Right atrium auricular region (tissue), 2 donors: ENCODE measurements at regions not wholly inside any gene's neighbourhood (a gene's known extent, or its start where the extent isn't known, plus 50 kb on each side); places are given as distances from the start of the nearest gene placed in this dataset.

Experiments
- DNase-seq: peaks from one replicate; pipeline ENCODE4 v3.0.0-alpha.2; 2019; ENCODE audit warnings: low spot score
- H3K27ac ChIP-seq, 2 donors: fragments of 200-600 bp; sonication (generic); 1 replicate in 1 of 2; 2 replicates in 1 of 2; pipeline ENCODE4 v1.5.1; 2016 to 2019
- H3K27me3 ChIP-seq, 2 donors: fragments of 200-600 bp; sonication (generic); one replicate each; pipeline versions ENCODE4 v1.5.1 to v1.6.0; 2017 to 2019
- H3K36me3 ChIP-seq: fragments of 200-600 bp; sonication (generic); one replicate; pipeline ENCODE4 v1.5.1; 2016
- H3K4me1 ChIP-seq, 2 donors: fragments of 200-600 bp; sonication (generic); one replicate each; pipeline versions ENCODE4 v1.5.1 to v1.6.0; 2017 to 2019
- H3K4me3 ChIP-seq, 2 donors: fragments of 200-600 bp; sonication (generic); 1 replicate in 1 of 2; 2 replicates in 1 of 2; pipeline ENCODE4 v1.5.1; 2017 to 2019; ENCODE audit warnings: mild to moderate bottlenecking in 1 of 2, moderate library complexity in 1 of 2
- H3K9me3 ChIP-seq, 2 donors: fragments of 200-600 bp; sonication (generic); one replicate each; pipeline ENCODE4 v1.5.1; 2019
- CTCF ChIP-seq, 2 donors: fragments of 200-600 bp; sonication (generic); IDR thresholded peaks; one replicate each; pipeline ENCODE4 v1.5.1; 2019; ENCODE audit warnings: antibody characterized with exemption in 2 of 2

GRCh38 chr7:131252976-131253375 is 74.7 kb upstream of the MKLN1 start:
- TF ChIP-seq CTCF (IDR thresholded peaks at IDR 0.05), result no peak
- H3K9me3 ChIP-seq, result peaks cover 0 to 17% of the 10 kb centered on the region in 2 donors
- peaks cover 0 to 12% of the 10 kb centered on the region in 2 donors for H3K4me1 ChIP-seq
- DNase-seq, result no peak
- no peak overlapping the region for H3K27ac ChIP-seq
- no peak overlapping the region for H3K4me3 ChIP-seq
- no peaks in the 10 kb centered on the region for H3K27me3 ChIP-seq
- no peaks in the 10 kb centered on the region for H3K36me3 ChIP-seq

- peaks cover 0 to 3% of the 10 kb centered on the region in 2 donors for H3K4me1 ChIP-seq
- no peaks in the 10 kb centered on the region for H3K36me3 ChIP-seq
- no peaks in the 10 kb centered on the region for H3K27me3 ChIP-seq
- no peak overlapping the region for H3K4me3 ChIP-seq
- H3K9me3 ChIP-seq, result peaks cover 0 to 17% of the 10 kb centered on the region in 2 donors
- TF ChIP-seq CTCF (IDR thresholded peaks at IDR 0.05), result no peak
- no peak overlapping the region for H3K27ac ChIP-seq
- no peak for DNase-seq
These were observed 73.5 kb upstream of the MKLN1 start for GRCh38 chr7:131254211-131254610.

GRCh38 chr7:131255242-131255641 is 72.4 kb upstream of the MKLN1 start:
- Histone ChIP-seq H3K4me3 (no peak overlapping the region), H3K9me3 (peaks cover 0 to 17% of the 10 kb centered on the region in 2 donors), H3K27me3 (no peaks in the 10 kb centered on the region), H3K27ac (no peak overlapping the region), H3K4me1 (no peaks in the 10 kb centered on the region), H3K36me3 (no peaks in the 10 kb centered on the region)
- DNase-seq, result no peak
- no peak for TF ChIP-seq CTCF (IDR thresholded peaks at IDR 0.05)

GRCh38 chr7:131261476-131261994 is 66.1 kb upstream of the MKLN1 start:
- no peaks in the 10 kb centered on the region for H3K27me3 ChIP-seq
- no peaks in the 10 kb centered on the region for H3K4me1 ChIP-seq
- no peak overlapping the region for H3K4me3 ChIP-seq
- no peaks in the 10 kb centered on the region for H3K9me3 ChIP-seq
- no peak for TF ChIP-seq CTCF (IDR thresholded peaks at IDR 0.05)
- H3K36me3 ChIP-seq, result no peaks in the 10 kb centered on the region
- no peak for DNase-seq
- no peak overlapping the region for H3K27ac ChIP-seq

GRCh38 chr7:131265227-131265626 is 62.4 kb upstream of the MKLN1 start:
- H3K27me3 ChIP-seq, result no peaks in the 10 kb centered on the region
- no peaks in the 10 kb centered on the region for H3K9me3 ChIP-seq
- H3K4me1 ChIP-seq, result no peaks in the 10 kb centered on the region
- no peak overlapping the region for H3K27ac ChIP-seq
- no peak for DNase-seq
- H3K4me3 ChIP-seq, result no peak overlapping the region
- TF ChIP-seq CTCF (IDR thresholded peaks at IDR 0.05), result no peak
- H3K36me3 ChIP-seq, result no peaks in the 10 kb centered on the region

- H3K9me3 ChIP-seq, result no peaks in the 10 kb centered on the region
- no peak overlapping the region for H3K27ac ChIP-seq
- H3K27me3 ChIP-seq, result no peaks in the 10 kb centered on the region
- DNase-seq, result no peak
- H3K4me3 ChIP-seq, result no peak overlapping the region
- no peak for TF ChIP-seq CTCF (IDR thresholded peaks at IDR 0.05)
- H3K4me1 ChIP-seq, result peaks cover 0 to under 1% of the 10 kb centered on the region in 2 donors
- H3K36me3 ChIP-seq, result no peaks in the 10 kb centered on the region
These were observed 60.0 kb upstream of the MKLN1 start for GRCh38 chr7:131267631-131268030.
